Chondrocyte (in vitro differentiated cells): ENCODE measurements at regions not wholly inside any gene's neighbourhood (a gene's known extent, or its start where the extent isn't known, plus 50 kb on each side); places are given as distances from the start of the nearest gene placed in this dataset.
"Not testable (repeated sequence)": the region's sequence is repeated elsewhere in the genome, so short reads cannot be mapped to it uniquely, and the experiment has no call there.

ENCODE experiments used
- DNase-seq: peaks from one replicate; pipeline ENCODE4 v3.0.0; 2021; ENCODE audit warnings: mixed read lengths, low spot score
- H3K27ac Mint-ChIP-seq: one replicate; pipeline ENCODE4 v1.8.0; 2021; ENCODE audit warnings: mild to moderate bottlenecking, moderate library complexity, mixed read lengths; ENCODE audit not compliant: unreplicated experiment
- H3K27me3 Mint-ChIP-seq: 2 replicates; pipeline ENCODE4 v1.8.0; 2021; ENCODE audit warnings: low read depth, mixed read lengths
- H3K36me3 Mint-ChIP-seq: 2 replicates; pipeline ENCODE4 v1.8.0; 2021; ENCODE audit warnings: low read depth, mixed read lengths
- H3K4me1 Mint-ChIP-seq: 2 replicates; pipeline ENCODE4 v1.8.0; 2021; ENCODE audit warnings: low read depth, mild to moderate bottlenecking, mixed read lengths
- H3K4me3 Mint-ChIP-seq: one replicate; pipeline ENCODE4 v1.8.0; 2021; ENCODE audit warnings: mild to moderate bottlenecking, moderate library complexity, mixed read lengths; ENCODE audit not compliant: unreplicated experiment
- H3K9me3 Mint-ChIP-seq: 2 replicates; pipeline ENCODE4 v1.8.0; 2021; ENCODE audit warnings: low read depth, mixed read lengths
- CTCF ChIP-seq: fragments of 200-600 bp; sonication (generic); IDR thresholded peaks from 2 replicates; pipeline ENCODE4 v1.5.0; 2021; ENCODE audit warnings: antibody characterized with exemption, mild to moderate bottlenecking, moderate library complexity

- peaks cover 58% of the 10 kb centered on the region for H3K27me3 Mint-ChIP-seq
- H3K4me1 Mint-ChIP-seq, H3K9me3 Mint-ChIP-seq, H3K27ac Mint-ChIP-seq, H3K36me3 Mint-ChIP-seq: not testable (repeated sequence)
- H3K4me3 Mint-ChIP-seq, result peak overlapping the region; percentile 77
- TF ChIP-seq CTCF, result peak; percentile 61
- DNase-seq, result peak; percentile 96
These were observed 85.7 kb upstream of the CCDC180 start for GRCh38 chr9:97221478-97222355.

GRCh38 chr9:97220894-97221477 is 86.5 kb upstream of the CCDC180 start:
- peak overlapping the region; percentile 77 for H3K4me3 Mint-ChIP-seq
- H3K4me1 Mint-ChIP-seq, result peaks cover 6% of the 10 kb centered on the region
- no peaks in the 10 kb centered on the region for H3K9me3 Mint-ChIP-seq
- peaks cover 62% of the 10 kb centered on the region for H3K27me3 Mint-ChIP-seq
- no peak overlapping the region for H3K27ac Mint-ChIP-seq
- peaks cover 3% of the 10 kb centered on the region for H3K36me3 Mint-ChIP-seq
- TF ChIP-seq CTCF, result no peak
- DNase-seq, result no peak

GRCh38 chr9:97220396-97220795 is 87.1 kb upstream of the CCDC180 start:
- not testable (repeated sequence) for DNase-seq, H3K27ac Mint-ChIP-seq, H3K4me3 Mint-ChIP-seq, H3K36me3 Mint-ChIP-seq, H3K4me1 Mint-ChIP-seq, H3K9me3 Mint-ChIP-seq
- H3K27me3 Mint-ChIP-seq, result peaks cover 62% of the 10 kb centered on the region

GRCh38 chr9:97219443-97220140 is 87.9 kb upstream of the CCDC180 start:
- not testable (repeated sequence) for H3K4me1 Mint-ChIP-seq, H3K9me3 Mint-ChIP-seq, H3K36me3 Mint-ChIP-seq, H3K4me3 Mint-ChIP-seq, H3K27ac Mint-ChIP-seq, DNase-seq
- H3K27me3 Mint-ChIP-seq, result peaks cover 67% of the 10 kb centered on the region

GRCh38 chr9:97215127-97215526 is 92.3 kb upstream of the CCDC180 start:
- not testable (repeated sequence) for H3K9me3 Mint-ChIP-seq, DNase-seq, H3K27ac Mint-ChIP-seq, H3K36me3 Mint-ChIP-seq, H3K4me1 Mint-ChIP-seq, H3K4me3 Mint-ChIP-seq
- H3K27me3 Mint-ChIP-seq, result peaks cover 52% of the 10 kb centered on the region

GRCh38 chr9:97214556-97214955 is 92.9 kb upstream of the CCDC180 start:
- DNase-seq, H3K27ac Mint-ChIP-seq, H3K36me3 Mint-ChIP-seq, H3K4me3 Mint-ChIP-seq, H3K9me3 Mint-ChIP-seq, H3K4me1 Mint-ChIP-seq: not testable (repeated sequence)
- H3K27me3 Mint-ChIP-seq, result peaks cover 46% of the 10 kb centered on the region

GRCh38 chr9:97199683-97200082 is 107.8 kb upstream of the CCDC180 start:
- H3K9me3 Mint-ChIP-seq, result peaks cover 12% of the 10 kb centered on the region
- H3K4me3 Mint-ChIP-seq, H3K4me1 Mint-ChIP-seq: not testable (repeated sequence)

GRCh38 chr9:97193767-97194166 is 113.7 kb upstream of the CCDC180 start:
- not testable (repeated sequence) for H3K4me1 Mint-ChIP-seq, DNase-seq, H3K36me3 Mint-ChIP-seq, H3K4me3 Mint-ChIP-seq, H3K27ac Mint-ChIP-seq, H3K27me3 Mint-ChIP-seq
- peaks cover 12% of the 10 kb centered on the region for H3K9me3 Mint-ChIP-seq

More at GRCh38 chr9:97199683-97200082, 107.8 kb upstream of the CCDC180 start:
- not testable (repeated sequence) for H3K27ac Mint-ChIP-seq, H3K27me3 Mint-ChIP-seq, DNase-seq, H3K36me3 Mint-ChIP-seq
